GM12865 (cell line): ENCODE measurements at regions not wholly inside any gene's neighbourhood (a gene's known extent, or its start where the extent isn't known, plus 50 kb on each side); places are given as distances from the start of the nearest gene placed in this dataset.
A peak's percentile ranks its signal among the peaks of the same experiment; 100 is the strongest.

Experiments
- DNase-seq: peaks from one replicate; pipeline ENCODE4 v3.0.0; 2010; ENCODE audit warnings: low read depth
- H3K4me3 ChIP-seq: 2 replicates; pipeline ENCODE4 v1.5.1; 2011; ENCODE audit warnings: mild to moderate bottlenecking, low read depth, low read length, control low read depth
- TF ChIP-seq, protein P1 (sequence below): IDR thresholded peaks from 2 replicates; pipeline ENCODE4 v1.5.1; 2011; ENCODE audit warnings: low read length, control low read depth, low read depth, inconsistent platforms; ENCODE audit not compliant: insufficient read depth; ENCODE audit errors: missing control alignments

DNA sequence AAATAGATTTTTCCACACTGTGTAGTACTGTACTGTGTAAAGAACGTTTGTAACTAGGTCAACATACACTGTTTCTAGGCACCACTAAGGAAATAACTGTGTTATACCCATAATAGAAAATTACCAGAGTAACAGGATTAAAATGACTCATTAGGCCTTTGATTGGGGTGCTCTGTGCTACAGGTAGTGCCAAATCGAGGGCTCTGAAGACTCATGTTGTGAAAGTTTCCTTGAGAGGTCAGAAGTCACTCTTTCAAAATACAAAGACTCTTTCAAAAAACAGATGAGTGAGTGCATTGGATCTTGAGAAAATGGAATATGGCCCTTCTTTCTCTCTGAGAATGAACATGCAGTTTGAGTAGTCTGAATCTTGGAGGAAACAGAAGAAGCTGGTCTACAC, 143.0 kb downstream of the MRPL39 start:
- peak; percentile 89 for DNase-seq
- H3K4me3 ChIP-seq, result peak overlapping the region; percentile 59
- TF ChIP-seq, protein P1, sequence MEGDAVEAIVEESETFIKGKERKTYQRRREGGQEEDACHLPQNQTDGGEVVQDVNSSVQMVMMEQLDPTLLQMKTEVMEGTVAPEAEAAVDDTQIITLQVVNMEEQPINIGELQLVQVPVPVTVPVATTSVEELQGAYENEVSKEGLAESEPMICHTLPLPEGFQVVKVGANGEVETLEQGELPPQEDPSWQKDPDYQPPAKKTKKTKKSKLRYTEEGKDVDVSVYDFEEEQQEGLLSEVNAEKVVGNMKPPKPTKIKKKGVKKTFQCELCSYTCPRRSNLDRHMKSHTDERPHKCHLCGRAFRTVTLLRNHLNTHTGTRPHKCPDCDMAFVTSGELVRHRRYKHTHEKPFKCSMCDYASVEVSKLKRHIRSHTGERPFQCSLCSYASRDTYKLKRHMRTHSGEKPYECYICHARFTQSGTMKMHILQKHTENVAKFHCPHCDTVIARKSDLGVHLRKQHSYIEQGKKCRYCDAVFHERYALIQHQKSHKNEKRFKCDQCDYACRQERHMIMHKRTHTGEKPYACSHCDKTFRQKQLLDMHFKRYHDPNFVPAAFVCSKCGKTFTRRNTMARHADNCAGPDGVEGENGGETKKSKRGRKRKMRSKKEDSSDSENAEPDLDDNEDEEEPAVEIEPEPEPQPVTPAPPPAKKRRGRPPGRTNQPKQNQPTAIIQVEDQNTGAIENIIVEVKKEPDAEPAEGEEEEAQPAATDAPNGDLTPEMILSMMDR, result no peak

DNA sequence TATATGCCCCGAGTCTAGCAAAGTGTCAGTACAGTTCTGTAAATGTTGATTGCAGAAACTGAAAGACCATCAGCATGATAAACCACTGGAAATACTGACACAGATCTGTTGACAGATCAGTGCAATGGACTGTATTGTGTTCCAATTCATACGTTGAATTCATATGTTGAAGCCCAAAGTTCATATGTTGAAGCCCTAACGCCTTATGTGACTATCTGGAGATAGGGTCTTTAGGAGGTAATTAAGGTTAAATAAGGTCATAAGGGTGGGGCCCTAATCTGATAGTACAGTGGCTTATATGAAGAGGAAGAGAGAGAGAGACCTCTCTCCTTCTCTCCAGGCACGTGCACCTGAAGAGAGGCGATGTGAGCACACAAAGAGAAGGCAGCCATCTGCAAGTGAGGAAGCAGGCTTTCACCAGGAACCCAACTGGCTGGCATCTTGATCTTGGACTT, 144.7 kb downstream of the MRPL39 start:
- TF ChIP-seq, protein P1, result no peak
- H3K4me3 ChIP-seq, result peak overlapping the region; percentile 59
- peak; percentile 80 for DNase-seq

GRCh38 chr21:25461725-25462124, 145.6 kb downstream of the MRPL39 start:
- TF ChIP-seq, protein P1, result no peak
- H3K4me3 ChIP-seq, result peak overlapping the region; percentile 59
- DNase-seq, result no peak

DNA sequence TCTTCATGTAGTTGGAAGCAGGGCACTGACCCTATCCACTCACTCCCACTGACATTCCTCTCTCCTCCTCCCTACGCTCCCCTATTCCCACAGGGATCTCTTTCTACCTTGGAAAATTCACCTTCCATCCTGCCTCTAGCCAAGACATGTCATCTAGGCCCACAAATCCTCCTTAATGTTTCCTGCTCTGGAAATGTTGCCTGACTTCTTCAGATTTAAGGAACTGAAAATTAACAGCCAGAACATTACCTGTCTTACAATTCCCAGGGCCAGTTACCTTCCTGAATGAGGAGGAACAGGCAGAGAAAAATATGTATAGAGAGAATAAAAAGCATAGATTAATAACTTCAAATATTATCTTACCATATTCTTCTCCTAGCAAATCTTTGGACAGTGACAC, 147.3 kb downstream of the MRPL39 start:
- no peak overlapping the region for H3K4me3 ChIP-seq
- no peak for DNase-seq
- TF ChIP-seq, protein P1, result no peak

GRCh38 chr21:25459365-25459764, 147.9 kb downstream of the MRPL39 start:
- peak; percentile 62 for DNase-seq
- TF ChIP-seq, protein P1, result no peak
- peak overlapping the region; percentile 31 for H3K4me3 ChIP-seq

DNA sequence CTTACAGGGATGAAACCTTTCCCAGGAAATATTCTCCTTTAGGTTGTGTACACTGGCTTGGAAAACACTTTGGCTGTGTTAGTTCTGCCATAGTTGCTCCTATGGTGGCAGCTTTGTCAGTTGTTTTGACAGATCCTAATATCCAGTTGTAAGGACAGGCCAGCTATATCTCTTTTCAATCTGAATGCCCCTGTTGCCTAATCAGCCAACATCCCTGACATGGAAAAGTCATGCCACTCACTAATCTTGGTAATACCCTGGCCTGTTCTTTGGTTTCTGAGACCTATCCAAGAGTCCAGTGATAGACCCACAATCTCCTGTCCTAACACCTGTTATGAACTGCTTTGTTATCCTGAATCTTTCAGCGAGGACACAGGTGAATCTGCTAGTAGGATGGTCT, 148.8 kb downstream of the MRPL39 start:
- peak overlapping the region; percentile 31 for H3K4me3 ChIP-seq
- DNase-seq, result no peak
- TF ChIP-seq, protein P1, result no peak

- no peak for DNase-seq
- TF ChIP-seq, protein P1, result no peak
- H3K4me3 ChIP-seq, result peak overlapping the region; percentile 31
These were observed 149.3 kb downstream of the MRPL39 start for GRCh38 chr21:25457946-25458345.
